Thoracic aorta (tissue), 2 donors: ENCODE measurements at regions not wholly inside any gene's neighbourhood (a gene's known extent, or its start where the extent isn't known, plus 50 kb on each side); places are given as distances from the start of the nearest gene placed in this dataset.

Experiments
- ATAC-seq: fragments of 150-250 bp; one replicate; pipeline ENCODE4 v1.8.0; 2017; ENCODE audit warnings: low read depth; ENCODE audit not compliant: insufficient number of reproducible peaks, low FRiP score
- DNase-seq: peaks from one replicate; pipeline ENCODE4 v3.0.0-alpha.2; 2020; ENCODE audit warnings: low spot score
- H3K27ac ChIP-seq, 2 donors: fragments of 200-600 bp; sonication (generic); 1 replicate in 1 of 2; 2 replicates in 1 of 2; pipeline ENCODE4 v1.5.1; 2016; ENCODE audit warnings: mild to moderate bottlenecking in 2 of 2, moderate library complexity in 2 of 2
- H3K27me3 ChIP-seq: fragments of 200-600 bp; sonication (generic); replicated peaks from 2 replicates; pipeline ENCODE4 v1.6.0; 2016; ENCODE audit warnings: mild to moderate bottlenecking; ENCODE audit not compliant: insufficient read depth
- H3K36me3 ChIP-seq: fragments of 200-600 bp; sonication (generic); one replicate; pipeline ENCODE4 v1.5.1; 2016
- H3K4me1 ChIP-seq, 2 donors: fragments of 200-600 bp; sonication (generic); 1 replicate in 1 of 2; 2 replicates in 1 of 2; pipeline versions ENCODE4 v1.5.1 to v1.6.0; 2016; ENCODE audit warnings: low read depth in 2 of 2, mild to moderate bottlenecking in 1 of 2; ENCODE audit not compliant: control insufficient read depth in 1 of 2
- H3K4me3 ChIP-seq: fragments of 200-600 bp; sonication (generic); 2 replicates; pipeline ENCODE4 v1.5.1; 2016; ENCODE audit warnings: mild to moderate bottlenecking
- H3K9me3 ChIP-seq: fragments of 200-600 bp; sonication (generic); 2 replicates; pipeline ENCODE4 v1.5.1; 2016
- TF ChIP-seq, protein P1 (sequence below): fragments of 200-600 bp; sonication (generic); IDR thresholded peaks from one replicate; pipeline ENCODE4 v1.5.1; 2019; ENCODE audit warnings: antibody characterized with exemption

DNA sequence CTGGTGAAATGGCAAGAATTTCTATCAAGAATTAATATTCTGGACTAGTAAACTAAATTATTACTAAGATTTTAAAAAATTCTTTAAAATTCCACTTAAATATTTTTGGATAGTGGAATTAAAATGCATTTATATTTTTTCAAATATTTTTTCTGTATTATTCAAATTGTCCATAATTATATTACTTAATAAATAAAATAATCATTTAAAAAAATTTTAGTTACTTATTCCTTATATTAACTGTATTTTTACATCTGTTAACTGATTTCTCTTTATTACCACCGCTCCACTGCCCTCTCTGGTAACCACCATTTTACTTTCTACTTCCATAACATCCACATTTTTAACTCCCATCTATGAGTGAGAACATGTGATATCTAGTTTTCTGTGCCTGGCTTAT is 828.4 kb downstream of the VGLL3 start:
- no peak overlapping the region for H3K4me3 ChIP-seq
- no peaks in the 10 kb centered on the region for H3K36me3 ChIP-seq
- no peak overlapping the region for H3K27ac ChIP-seq
- H3K4me1 ChIP-seq = no peaks in the 10 kb centered on the region
- H3K27me3 ChIP-seq = no peaks in the 10 kb centered on the region
- H3K9me3 ChIP-seq = no peaks in the 10 kb centered on the region
- no peak for ATAC-seq
- no peak for DNase-seq
- TF ChIP-seq, protein P1, sequence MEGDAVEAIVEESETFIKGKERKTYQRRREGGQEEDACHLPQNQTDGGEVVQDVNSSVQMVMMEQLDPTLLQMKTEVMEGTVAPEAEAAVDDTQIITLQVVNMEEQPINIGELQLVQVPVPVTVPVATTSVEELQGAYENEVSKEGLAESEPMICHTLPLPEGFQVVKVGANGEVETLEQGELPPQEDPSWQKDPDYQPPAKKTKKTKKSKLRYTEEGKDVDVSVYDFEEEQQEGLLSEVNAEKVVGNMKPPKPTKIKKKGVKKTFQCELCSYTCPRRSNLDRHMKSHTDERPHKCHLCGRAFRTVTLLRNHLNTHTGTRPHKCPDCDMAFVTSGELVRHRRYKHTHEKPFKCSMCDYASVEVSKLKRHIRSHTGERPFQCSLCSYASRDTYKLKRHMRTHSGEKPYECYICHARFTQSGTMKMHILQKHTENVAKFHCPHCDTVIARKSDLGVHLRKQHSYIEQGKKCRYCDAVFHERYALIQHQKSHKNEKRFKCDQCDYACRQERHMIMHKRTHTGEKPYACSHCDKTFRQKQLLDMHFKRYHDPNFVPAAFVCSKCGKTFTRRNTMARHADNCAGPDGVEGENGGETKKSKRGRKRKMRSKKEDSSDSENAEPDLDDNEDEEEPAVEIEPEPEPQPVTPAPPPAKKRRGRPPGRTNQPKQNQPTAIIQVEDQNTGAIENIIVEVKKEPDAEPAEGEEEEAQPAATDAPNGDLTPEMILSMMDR = no peak

DNA sequence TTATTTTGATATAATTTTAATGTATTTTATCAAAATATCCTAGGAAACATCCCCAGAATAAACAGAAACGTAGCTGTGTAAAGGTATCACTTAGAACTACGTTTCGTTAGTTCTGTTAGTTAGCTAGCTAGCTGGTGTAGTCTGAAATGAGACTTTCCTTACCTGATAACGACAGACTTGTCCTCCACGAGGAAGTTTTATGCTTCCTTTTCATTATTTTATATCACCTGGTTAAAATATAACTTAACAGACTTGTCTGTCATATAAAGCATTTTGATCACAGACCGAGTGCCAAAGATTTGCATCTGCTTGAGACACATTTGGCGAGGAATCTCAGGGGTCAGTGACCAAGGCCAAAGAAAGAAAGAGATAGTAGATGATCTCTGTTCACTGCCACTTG is 829.5 kb downstream of the VGLL3 start:
- DNase-seq (no peak), ATAC-seq (no peak)
- H3K27me3 ChIP-seq = no peaks in the 10 kb centered on the region
- H3K36me3 ChIP-seq = no peaks in the 10 kb centered on the region
- no peak overlapping the region for H3K4me3 ChIP-seq
- H3K9me3 ChIP-seq = no peaks in the 10 kb centered on the region
- H3K27ac ChIP-seq = no peak overlapping the region
- TF ChIP-seq, protein P1 = no peak
- H3K4me1 ChIP-seq = no peaks in the 10 kb centered on the region

DNA sequence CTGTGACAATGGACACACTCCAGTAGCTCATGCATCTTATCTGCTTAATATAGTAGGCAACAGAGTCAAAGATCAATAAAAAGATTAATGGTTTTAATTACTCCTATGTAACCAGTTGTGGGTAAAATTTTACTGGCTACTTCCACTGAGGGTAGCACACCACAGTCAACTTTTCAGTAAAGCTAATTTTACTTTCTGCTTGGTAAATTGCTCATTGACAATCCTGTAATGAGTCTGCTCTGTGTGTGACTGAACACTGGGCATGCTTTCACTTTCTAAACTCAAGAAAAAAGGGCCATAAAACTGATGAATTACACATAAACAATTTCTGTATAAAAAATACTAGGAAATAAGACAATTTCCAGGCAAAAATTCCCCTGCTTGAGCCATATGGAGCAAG is 838.3 kb downstream of the VGLL3 start:
- ATAC-seq (no peak), DNase-seq (no peak)
- H3K27me3 ChIP-seq = no peaks in the 10 kb centered on the region
- no peaks in the 10 kb centered on the region for H3K9me3 ChIP-seq
- H3K36me3 ChIP-seq = no peaks in the 10 kb centered on the region
- H3K4me3 ChIP-seq = no peak overlapping the region
- no peak overlapping the region for H3K27ac ChIP-seq
- TF ChIP-seq, protein P1 = no peak
- no peaks in the 10 kb centered on the region for H3K4me1 ChIP-seq

DNA sequence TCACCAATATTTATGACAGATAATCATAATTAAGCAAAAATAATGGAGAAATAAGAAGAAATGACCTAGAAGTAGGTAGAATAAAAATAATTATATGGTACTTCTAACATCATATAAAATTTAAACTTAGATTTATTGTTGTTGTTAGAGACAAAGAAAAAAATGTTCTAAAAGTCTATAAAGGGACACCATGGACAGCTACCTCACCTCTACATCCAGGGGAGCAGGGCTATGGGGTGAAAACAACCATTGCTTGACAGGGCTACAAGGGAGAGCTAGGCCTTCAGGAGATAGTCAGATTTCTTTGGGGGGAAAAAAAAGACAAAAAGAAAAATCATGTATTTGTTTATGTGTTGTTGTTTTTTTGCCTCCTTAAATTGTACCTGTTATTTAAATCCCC is 841.9 kb downstream of the VGLL3 start:
- no peaks in the 10 kb centered on the region for H3K9me3 ChIP-seq
- DNase-seq = no peak
- ATAC-seq = no peak
- H3K4me1 ChIP-seq = no peaks in the 10 kb centered on the region
- H3K36me3 ChIP-seq = no peaks in the 10 kb centered on the region
- H3K4me3 ChIP-seq = no peak overlapping the region
- no peak overlapping the region for H3K27ac ChIP-seq
- TF ChIP-seq, protein P1 = no peak
- H3K27me3 ChIP-seq = no peaks in the 10 kb centered on the region

DNA sequence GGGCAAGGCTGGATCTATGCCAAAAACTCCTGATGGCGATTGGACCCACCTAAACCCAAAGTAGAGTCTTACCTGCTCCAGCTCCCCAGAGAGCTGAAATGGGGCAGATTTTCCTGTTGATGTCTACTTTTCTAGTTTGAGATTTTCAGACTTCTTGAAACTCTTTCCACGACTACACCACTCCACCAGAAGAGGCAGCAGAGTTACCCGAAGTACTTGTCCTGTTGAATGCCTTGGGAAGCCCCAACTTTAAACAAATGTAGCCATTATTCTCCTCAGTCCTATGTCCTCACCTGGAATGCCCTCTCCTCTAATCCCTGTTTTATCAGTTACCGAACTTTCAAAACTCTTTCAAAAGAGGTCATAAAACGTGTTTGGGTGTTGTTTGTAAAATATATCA is 843.8 kb downstream of the VGLL3 start:
- Histone ChIP-seq H3K9me3 (no peaks in the 10 kb centered on the region), H3K27ac (no peak overlapping the region), H3K36me3 (no peaks in the 10 kb centered on the region), H3K4me3 (no peak overlapping the region), H3K4me1 (no peaks in the 10 kb centered on the region), H3K27me3 (no peaks in the 10 kb centered on the region)
- no peak for ATAC-seq
- DNase-seq = no peak
- TF ChIP-seq, protein P1 = no peak
